ENCODE measurements at regions not wholly inside any gene's neighbourhood (a gene's known extent, or its start where the extent isn't known, plus 50 kb on each side); places are given as distances from the start of the nearest gene placed in this dataset.

DNA sequence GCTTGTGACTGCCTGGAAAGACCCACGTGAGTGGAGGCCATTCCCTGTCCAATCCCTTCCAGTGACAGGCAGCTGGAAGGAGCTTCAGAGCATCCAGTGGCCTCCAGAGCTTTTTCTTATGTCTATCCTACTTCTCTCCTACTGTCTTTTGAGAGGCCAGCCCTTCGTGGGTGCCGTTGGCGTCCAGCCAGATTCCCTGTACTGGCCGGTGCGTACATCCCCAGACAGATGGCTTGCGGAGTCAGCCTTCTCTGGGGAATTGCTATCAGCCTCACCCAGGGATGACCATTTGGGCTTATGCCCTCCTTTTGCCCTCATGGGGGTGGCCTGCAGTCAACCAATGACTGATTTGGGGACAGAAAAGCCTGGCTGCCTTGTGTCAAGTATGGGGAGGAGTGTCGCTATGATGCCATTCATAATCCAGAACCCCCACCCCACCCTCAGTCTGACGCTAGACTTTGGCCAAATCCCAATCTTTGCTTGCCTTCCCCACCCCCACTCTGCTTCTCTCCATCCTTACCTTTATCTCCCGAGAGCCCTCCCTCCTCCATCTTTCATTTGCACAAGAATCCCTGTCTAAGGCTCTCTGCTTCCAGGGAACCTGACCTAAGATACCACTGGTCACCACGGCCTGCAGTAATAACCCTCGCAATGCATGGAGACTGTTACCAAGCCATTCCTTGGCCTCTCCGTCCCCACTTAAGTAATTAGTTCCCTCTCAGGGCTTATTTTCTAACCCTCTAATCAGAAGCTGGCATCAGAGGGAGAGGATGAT, 150.3 kb upstream of the BCOR start:
- FAIRE-seq = no peak
- in situ Hi-C loops (cut with MboI) = no loop called here
- no peak overlapping the region for H2AFZ ChIP-seq (ENCODE audit: control insufficient read depth, low read depth, low read length)
- 36% methylated on average over 13 of the region's 13 CpGs for WGBS (ENCODE audit: insufficient coverage, insufficient replicate concordance, low lambda C conversion rate, missing lambda C conversion rate)
- ChIA-PET CTCF (no interaction called here), SMC1A (ENCODE audit: uncharacterized antibody, unreplicated experiment) (no interaction called here), RAD21 (ENCODE audit: unreplicated experiment) (no interaction called here), POLR2A (no interaction called here)
- H3K4me2 ChIP-seq (ENCODE audit: control insufficient read depth, insufficient read depth) = no peak overlapping the region
- H3K27me3 ChIP-seq (replicated peaks in 1 of 2; ENCODE audit: control insufficient read depth in 2 of 2, insufficient read depth in 2 of 2, low read length in 1 of 2) = no peaks in the 10 kb centered on the region
- no TSS peak for BruUV-seq (replicated peaks)
- no peak overlapping the region for H3K9ac ChIP-seq (ENCODE audit: control insufficient read depth, insufficient read depth, low read length)
- no peak overlapping the region for H3K4me3 ChIP-seq
- no peaks in the 10 kb centered on the region for H3K9me3 ChIP-seq (replicated peaks; ENCODE audit: control insufficient read depth, insufficient read depth, low read length)
- no peak for ATAC-seq
- no peaks in the 10 kb centered on the region for H3K4me1 ChIP-seq (ENCODE audit: control insufficient read depth, insufficient read depth, low read length)
- H3K27ac ChIP-seq (ENCODE audit: control insufficient read depth, insufficient read depth) = no peak overlapping the region
- no peak for DNase-seq (ENCODE audit: low read depth, low spot score)
- intact Hi-C loops (cut with micrococcal nuclease; ENCODE audit: unreplicated experiment) = no loop called here
- TF ChIP-seq SREBF1 (IDR thresholded peaks at IDR 0.05; ENCODE audit: low read length) = no peak
- no peak for TF ChIP-seq RCOR1 (conservative IDR thresholded peaks at IDR 0.05; ENCODE audit: low read depth, low read length)
- no peak for TF ChIP-seq CHD2 (IDR thresholded peaks at IDR 0.05; ENCODE audit: borderline replicate concordance, low read depth, low read length)
- no peak for TF ChIP-seq GABPA (IDR thresholded peaks at IDR 0.05; ENCODE audit: low read depth)
- no peak for TF ChIP-seq ZZZ3 (IDR thresholded peaks at IDR 0.05; ENCODE audit: control insufficient read depth, insufficient read length, low read depth)
- TF ChIP-seq, protein P1, sequence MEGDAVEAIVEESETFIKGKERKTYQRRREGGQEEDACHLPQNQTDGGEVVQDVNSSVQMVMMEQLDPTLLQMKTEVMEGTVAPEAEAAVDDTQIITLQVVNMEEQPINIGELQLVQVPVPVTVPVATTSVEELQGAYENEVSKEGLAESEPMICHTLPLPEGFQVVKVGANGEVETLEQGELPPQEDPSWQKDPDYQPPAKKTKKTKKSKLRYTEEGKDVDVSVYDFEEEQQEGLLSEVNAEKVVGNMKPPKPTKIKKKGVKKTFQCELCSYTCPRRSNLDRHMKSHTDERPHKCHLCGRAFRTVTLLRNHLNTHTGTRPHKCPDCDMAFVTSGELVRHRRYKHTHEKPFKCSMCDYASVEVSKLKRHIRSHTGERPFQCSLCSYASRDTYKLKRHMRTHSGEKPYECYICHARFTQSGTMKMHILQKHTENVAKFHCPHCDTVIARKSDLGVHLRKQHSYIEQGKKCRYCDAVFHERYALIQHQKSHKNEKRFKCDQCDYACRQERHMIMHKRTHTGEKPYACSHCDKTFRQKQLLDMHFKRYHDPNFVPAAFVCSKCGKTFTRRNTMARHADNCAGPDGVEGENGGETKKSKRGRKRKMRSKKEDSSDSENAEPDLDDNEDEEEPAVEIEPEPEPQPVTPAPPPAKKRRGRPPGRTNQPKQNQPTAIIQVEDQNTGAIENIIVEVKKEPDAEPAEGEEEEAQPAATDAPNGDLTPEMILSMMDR (IDR thresholded peaks at IDR 0.05 in 2 of 3, conservative IDR thresholded peaks at IDR 0.05 in 1 of 3; ENCODE audit: control insufficient read depth in 2 of 3, extremely low read depth in 1 of 3, insufficient read depth in 1 of 3, low read depth in 3 of 3, low read length in 3 of 3) = no peak
- no peak for TF ChIP-seq ETV6 (conservative IDR thresholded peaks at IDR 0.05 in 1 of 2, IDR thresholded peaks at IDR 0.05 in 1 of 2; ENCODE audit: borderline replicate concordance in 1 of 2, low read depth in 1 of 2)
- TF ChIP-seq POLR2A (IDR thresholded peaks at IDR 0.05; ENCODE audit: low read depth, low read length) = no peak
- TF ChIP-seq, protein P2, sequence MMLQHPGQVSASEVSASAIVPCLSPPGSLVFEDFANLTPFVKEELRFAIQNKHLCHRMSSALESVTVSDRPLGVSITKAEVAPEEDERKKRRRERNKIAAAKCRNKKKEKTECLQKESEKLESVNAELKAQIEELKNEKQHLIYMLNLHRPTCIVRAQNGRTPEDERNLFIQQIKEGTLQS (IDR thresholded peaks at IDR 0.05; ENCODE audit: borderline replicate concordance, extremely low read depth, low read depth, low read length) = no peak
- no peak for TF ChIP-seq SUPT20H (IDR thresholded peaks at IDR 0.05; ENCODE audit: borderline replicate concordance, control insufficient read depth, low read depth, low read length)
- no peak for TF ChIP-seq MEF2B (IDR thresholded peaks at IDR 0.05; ENCODE audit: partially characterized antibody, poor library complexity, severe bottlenecking)
- no peak for TF ChIP-seq SMC3 (IDR thresholded peaks at IDR 0.05; ENCODE audit: borderline replicate concordance, low read length)
- no peaks in the 10 kb centered on the region for H3K79me2 ChIP-seq (ENCODE audit: control insufficient read depth, insufficient read depth, low read length)
- no peaks in the 10 kb centered on the region for H4K20me1 ChIP-seq (ENCODE audit: control insufficient read depth, insufficient read depth)
- no peaks in the 10 kb centered on the region for H3K36me3 ChIP-seq (ENCODE audit: control insufficient read depth in 2 of 2, insufficient read depth in 2 of 2, low read length in 1 of 2)
